HG03196 (cell line): ENCODE measurements at regions not wholly inside any gene's neighbourhood (a gene's known extent, or its start where the extent isn't known, plus 50 kb on each side); places are given as distances from the start of the nearest gene placed in this dataset.
"Not testable (repeated sequence)": the region's sequence is repeated elsewhere in the genome, so short reads cannot be mapped to it uniquely, and the experiment has no call there.

Experiments used
- ATAC-seq: cut with Tn5 transposase; IDR thresholded peaks from one replicate; pipeline ENCODE4 v1.9.1; 2021; ENCODE audit not compliant: unreplicated experiment

DNA sequence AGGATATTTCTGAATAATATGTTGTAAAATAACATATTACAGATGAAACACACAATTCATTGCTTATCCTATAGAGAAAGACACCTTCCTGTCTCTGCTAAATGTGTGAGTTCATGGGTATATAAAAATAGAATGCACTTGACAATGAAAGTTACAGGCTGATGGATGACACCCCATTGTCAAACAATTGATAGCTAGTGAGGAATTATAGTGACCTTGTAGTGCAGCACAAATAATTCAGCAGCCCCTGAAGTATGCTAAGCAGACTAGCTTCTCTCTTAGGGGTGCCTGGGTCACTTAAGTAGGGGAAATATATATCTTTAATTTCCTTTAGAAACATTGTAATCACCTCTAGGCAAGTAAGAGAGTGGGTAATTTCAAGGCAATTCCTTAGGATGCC lies 826.2 kb downstream of the CDH8 start:
- no peak for ATAC-seq

DNA sequence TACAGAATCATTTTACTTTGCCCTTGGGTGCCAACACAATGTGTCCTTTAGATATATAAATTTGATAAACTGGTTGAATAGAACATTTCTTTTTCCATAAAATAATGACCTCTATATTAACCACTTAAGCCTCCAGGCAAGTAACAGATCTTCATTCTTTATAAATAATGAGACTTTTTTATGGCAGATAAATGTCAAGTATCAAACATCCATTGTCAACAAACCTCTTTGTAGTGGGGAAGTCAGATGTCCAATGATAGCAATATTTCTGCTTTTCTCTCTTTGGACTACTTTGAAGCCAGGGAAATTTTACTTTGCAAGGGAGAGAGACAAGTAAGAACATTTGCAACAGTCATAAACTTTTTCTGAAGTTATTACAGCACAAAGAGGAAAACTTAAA lies 841.2 kb downstream of the CDH8 start:
- ATAC-seq: no peak

DNA sequence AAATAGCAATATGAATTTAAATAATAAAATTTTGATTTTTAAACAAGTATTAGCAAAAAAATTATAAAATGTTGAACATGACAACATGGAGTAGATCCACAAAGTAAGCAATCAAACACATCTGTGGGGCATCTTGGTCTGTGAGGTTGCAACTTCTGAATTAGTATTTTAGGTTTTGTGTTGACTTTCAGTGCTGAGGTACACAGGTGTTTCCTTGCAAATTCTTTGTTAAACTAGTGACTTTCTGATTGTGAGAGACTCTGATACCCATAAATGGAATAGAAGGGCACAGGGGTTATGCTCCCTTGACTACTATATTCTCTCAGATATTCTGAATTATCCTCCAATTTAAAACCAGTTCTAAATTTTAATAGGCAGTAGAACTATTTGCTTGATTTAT lies 841.7 kb downstream of the CDH8 start:
- no peak for ATAC-seq

DNA sequence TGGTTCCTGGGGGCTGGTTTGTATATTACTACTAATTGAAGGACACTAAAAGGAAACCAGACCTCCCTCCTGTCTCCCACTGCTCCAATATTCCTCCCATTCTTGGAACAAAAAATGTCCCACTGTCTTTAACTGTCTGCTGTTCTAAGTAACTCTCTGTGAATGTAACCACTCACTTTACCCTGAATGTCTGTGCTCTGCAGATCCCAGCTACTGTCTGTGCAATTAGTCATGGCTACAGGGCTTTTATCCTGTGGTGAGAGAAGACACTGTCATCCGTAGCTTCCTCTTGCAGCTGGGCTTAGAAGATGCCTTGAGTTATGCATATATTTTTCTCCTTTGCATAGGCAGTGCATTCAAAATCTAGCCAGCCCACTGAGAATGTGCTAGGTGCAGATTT lies 853.8 kb downstream of the CDH8 start:
- ATAC-seq: no peak

DNA sequence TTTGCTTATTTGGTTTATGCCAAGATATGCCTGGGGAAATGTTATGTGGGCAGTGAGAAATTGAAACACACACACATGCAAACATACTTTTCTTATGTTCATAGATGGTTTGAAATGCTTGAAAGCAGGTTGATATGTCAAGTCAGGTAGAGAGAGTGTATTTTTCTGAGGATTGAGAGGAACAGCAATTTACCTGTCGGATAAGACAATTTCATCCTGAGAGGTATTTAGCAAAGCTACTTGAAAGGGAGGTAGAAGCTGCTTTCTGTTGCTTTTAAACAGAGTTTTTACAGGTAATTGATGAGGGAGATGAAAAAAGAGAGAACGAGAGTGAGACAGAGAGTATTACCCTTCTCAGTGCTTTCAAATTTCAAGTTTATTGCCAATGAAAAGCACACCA lies 854.3 kb downstream of the CDH8 start:
- ATAC-seq: no peak

DNA sequence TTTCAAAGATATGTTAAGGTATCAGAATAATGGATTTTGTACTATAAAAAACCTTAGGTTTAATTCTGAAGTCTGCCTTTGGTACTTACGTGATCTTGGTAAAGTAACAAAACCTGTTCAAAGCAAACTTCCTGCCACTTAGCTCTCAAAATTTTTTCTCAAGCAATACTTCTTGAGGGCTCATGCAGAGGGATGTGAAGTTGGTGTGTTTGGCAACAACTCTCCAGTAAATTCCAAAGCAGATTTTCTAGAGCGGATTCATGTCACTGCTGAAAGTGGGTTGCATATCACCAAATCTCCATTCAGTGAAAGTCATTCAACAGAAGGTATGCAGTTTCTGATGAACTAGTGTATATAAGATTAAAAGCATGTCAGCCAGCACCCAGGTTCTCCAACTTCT lies 856.7 kb downstream of the CDH8 start:
- ATAC-seq: no peak

DNA sequence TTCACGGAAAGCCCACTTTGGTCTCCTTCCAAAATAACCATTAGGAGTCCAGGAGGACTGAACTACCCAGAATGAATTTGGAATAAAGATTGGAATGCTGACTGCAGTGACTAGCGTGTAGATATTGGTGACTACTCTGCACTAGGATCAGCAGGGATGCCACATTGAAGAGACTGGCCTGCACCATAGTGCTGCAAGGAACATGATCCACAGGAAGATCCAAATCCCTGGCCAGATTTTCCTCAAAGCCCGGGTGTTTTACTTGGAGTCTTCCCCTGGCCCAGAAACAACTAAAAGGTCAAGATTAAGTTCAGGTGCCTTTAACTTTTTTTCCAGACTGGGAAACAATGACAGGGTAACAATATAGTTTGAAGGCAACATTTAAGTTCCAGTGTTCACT lies 870.4 kb downstream of the CDH8 start:
- ATAC-seq: no peak

DNA sequence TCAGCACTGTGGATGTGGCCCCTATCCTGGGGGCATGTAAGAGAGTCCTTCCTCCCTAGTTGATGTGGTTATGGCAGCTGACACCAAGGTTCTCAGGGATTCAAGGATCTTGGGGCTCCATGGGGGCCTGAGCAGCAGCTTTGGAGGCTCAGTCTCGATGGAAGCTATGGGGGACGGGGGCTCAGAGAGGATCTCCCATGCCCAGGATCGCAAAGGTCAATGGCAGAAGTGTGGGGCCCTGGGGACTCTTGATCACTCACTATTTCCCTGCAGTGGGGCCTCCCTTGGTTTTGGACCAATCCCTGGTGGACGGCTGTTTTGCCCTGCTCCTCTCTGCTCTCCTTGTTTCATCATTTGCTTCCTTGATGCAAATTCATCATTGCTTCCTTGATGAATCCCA lies 885.9 kb downstream of the CDH8 start:
- no peak for ATAC-seq

DNA sequence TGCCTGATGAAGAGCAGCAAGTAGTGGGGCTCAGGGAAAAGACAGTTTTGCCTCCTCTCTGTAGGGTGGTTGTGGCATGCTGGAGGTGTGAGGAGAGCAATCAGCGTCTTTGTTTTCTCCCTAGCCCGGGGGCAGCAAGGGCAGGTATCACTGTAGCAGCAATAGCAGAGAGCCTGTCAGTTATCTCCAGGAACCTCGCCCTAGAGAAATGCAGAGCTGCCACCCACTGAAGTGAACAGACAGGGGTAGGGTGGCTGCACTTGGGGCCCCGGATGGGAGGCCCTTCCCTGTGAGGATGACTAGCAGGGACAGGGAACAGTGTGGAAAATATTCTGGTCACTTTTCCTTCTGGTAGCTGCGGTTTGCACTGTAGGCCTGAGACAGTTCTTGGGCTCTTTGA lies 886.5 kb downstream of the CDH8 start:
- ATAC-seq: no peak

DNA sequence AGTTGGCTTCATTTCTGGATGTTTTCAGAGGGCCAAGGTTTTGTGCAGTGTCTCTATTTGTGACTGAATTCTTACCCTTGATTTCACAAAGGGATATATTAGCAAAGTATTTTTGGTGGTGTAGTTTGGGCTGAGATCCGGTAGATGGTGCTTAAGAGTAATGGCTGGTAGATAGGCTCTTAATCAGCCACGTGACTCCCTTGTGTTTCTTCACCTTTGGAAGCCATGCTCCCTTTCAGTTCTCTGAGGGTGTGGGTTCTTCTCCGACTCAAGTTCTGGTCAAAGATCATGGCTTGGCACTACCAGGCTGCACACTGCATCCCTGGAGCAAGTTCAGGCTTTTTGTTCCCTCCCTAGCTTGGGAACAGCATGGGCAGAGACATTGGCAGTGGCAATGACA lies 887.3 kb downstream of the CDH8 start:
- ATAC-seq: no peak

DNA sequence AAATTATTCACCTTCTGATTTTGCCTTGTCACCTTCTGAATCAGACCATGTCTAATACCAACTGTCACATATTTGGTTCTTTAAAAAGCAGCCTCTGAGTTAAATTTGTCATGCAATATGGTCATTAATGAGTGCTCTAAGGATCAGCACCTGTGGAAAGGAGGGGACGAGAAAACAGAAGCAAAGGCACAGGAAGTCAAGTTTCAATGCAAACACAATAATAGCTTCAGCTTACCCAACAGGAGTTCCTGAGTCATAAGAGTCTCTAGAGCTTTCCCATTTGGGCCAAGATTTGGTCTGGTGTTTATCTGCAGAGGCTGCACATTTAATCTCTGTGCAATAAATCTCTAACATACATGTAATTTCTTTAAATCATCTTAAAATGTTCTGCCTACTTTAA lies 889.8 kb downstream of the CDH8 start:
- ATAC-seq: no peak

DNA sequence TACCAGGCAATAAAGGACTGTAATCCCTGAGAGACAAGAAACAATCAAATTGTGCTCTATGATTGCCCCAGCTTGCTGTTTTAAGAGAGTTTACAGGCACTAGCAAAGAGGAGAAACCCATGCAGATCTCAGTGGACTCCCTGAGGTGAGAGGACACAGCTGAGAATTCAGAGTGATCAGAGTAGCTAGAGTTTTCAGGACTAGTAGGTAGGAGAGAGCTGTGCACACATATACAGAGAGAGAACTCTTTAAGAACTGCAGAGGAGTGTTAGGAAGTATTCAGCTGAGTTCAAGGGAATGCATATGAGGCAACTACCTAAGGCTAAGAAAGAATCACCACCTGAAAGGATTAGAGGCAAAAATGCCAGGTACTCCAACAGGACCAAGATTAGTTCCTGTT lies 904.8 kb downstream of the CDH8 start:
- ATAC-seq: no peak

DNA sequence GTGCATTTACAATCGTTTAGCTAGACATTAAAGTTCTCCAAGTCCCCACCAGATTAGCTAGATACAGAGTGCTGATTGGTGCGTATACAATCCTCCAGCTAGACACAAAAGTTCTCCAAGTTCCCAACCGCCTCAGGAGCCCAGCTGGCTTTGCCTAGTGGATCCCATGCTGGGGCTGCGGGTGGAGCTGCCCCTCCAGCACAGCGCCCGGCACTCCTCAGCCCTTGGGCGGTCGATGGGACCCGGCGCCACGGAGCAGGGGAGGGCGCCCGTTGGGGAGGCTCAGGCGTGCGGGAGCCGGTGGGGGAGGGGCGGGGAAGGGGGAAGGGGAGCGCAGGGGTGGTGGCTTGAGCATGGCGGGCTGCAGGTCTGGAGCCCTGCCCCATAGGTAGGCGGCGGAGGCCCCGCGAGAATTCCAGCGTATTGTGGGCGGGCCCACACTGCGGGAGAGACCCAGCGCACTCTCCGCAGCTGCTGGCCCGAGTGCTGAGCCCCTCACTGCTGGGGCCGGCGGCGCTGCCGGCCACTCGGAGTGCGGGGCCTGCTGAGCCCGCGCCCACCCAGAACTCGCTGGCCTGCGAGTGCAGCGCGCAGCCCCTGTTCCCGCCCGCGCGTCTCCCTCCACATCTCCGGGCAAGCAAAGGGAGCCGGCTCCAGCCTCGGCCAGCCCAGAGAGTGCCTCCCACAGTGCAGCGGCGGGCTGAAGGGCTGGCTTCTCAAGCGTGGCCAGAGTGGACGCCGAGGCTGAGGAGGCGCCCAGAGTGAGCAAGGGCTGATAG lies 907.5 kb downstream of the CDH8 start:
- ATAC-seq: no peak

DNA sequence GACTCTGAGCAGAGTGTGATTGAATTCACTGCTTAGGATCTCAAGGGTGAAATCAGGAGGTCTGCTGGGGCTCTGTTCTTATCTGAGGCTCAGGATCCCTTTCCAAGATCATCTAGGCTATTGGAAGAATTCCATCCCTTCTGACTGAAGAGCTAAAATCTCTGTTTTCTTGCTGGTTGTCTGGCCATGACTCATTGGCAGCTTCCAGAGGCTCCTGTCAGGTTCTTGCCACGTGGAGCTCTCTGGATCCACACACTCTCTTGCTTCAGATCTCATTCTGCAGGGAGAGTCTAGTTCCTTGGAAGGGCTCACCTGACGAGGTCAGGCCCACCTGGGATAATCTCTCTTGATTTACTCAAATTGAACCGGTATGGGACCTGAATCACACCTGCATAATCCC lies 930.7 kb downstream of the CDH8 start:
- ATAC-seq: no peak

DNA sequence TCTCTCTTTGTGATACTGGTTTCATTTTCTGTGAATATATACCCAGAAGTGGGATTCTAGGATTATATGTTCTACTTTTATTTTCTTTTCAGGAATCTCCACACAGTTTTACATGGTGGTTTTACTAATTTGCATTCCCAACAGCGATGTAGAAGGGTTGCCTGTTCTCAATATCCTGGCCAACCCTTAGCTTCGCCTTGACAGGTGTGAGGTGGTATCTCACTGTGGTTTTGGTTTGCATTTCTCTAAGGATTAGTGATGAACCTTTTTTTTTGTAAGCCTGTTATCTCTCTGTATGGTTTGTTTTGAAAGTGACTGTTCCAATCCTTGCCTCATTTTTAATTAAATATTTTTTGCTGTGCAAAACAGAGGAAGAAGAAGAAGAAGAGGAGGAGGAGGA lies 937.7 kb downstream of the CDH8 start:
- ATAC-seq: no peak

DNA sequence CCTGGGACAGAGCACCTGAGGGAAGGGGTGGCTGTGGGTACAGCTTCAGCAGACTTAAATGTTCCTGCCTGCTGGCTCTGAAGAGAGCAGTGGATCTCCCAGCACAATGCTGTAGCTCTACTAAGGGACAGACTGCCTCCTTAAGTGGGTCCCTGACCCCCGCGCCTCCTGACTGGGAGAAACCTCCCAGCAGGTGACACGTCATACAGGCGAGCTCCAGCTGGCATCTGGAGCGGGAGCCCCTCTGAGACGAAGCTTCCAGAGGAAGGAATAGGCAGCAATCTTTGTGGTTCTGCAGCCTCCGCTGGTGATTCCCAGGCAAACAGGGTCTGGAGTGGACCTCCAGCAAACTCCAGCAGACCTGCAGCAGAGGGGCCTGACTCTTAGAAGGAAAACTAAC lies 944.9 kb downstream of the CDH8 start:
- ATAC-seq: not testable (repeated sequence)

DNA sequence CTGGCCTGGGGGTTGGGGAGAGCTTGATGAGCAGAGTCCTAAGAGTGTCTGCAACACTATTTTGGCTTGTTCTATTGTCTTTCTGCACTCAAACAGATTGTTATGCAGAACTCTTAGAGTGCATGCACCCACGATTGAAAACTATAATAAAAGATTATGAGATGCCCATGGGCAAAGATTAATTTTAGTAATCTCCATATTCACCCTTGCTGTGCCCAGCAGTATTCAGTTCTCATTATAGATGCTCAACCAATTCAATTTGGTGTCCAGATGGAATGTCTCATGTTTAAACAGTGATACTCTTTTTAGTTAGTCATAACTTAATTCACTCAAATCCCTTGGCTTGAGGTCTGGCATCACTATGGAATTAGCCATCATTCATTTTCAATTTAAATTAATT lies 952.5 kb downstream of the CDH8 start:
- ATAC-seq: no peak

DNA sequence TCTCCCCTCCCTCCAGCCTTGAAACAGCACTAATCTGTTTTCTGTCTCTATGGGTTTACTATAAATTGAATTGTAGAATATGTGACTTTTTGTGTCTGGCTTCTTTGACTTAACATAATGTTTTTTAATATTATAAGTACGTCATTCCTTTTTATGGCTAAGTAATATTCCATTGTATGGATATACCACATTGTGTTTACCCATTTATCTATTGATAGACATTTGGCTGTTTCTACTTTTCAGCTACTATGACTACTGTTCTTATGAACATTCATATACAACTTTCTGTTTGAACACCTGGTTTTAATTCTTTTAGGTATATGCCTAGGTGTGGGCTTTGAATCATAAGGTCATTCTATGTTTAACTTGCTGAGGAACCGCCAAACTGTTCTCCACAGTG lies 961.9 kb downstream of the CDH8 start:
- no peak for ATAC-seq

DNA sequence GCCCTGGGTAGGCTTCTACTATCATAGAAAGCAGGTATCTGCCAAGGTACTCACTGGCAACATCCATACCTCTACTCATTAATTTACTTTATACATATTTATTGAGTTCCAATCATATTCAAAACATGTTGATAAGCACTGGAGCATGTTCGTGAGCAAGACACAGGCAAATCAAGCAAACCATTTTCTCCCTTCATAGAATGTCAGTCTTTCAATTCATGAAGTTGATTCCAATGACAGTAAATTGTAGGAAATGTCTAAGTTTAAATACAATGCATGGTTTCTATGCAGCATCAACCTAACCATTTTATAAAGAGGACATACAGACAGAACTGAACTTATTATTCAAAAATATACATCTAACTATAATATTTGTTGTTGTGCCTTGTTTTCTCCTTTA lies 978.6 kb downstream of the CDH8 start:
- no peak for ATAC-seq

DNA sequence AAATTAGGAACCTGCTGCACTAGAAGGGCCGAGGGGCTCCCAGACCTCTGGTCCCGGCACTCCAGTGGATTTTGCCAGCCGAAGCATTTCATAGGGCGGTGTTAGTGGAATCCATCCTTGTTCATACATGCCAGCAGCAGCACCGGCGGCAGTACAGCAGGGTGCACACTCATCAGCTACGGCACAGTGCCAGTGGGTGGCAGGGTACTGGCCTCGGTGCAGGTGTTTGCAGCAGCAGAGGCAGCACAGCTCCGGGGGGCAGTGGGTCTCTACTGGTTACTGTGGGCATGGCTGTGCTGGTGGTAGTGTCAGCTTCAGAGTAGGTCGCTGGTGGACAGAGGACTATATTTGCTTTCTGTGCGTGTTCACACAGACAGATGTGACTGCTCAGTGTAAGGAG lies 985.7 kb downstream of the CDH8 start:
- no peak for ATAC-seq

DNA sequence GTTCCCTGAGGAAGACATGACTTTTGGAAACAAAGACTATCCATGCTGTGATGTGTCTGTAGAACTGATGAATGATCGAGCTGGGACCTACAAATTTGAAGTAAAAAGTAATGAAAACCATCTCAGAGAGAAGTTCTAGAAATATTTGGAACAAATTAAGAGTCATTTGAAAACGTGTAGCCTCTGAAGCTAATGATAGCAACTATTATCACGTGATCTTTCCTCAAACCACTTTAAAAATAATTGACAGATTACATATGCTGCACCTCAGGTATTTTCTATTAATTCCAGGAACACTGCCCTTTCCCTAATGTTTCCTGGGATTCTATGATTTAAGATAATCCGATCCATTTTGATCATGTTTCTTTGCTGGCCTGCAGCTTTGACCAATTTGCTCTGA lies 990.3 kb downstream of the CDH8 start:
- no peak for ATAC-seq

DNA sequence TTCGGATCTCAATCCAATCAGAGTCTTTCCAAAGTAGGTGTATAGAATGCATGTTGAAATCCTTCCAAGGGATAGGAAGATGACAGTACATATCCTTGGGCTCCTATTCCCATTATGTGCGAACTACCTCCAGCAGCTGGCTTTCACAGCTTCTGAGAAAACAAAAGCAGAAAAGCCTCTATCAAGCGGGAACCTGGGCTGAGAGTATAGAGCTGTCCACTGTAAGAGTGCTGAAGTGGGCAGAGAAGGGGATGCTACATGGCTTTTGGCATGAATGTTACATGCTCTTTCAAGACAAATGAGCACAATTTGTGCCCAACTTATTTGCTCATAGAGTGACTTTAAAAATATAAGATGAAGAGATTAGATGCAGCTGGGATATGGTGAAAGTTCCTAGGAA lies 993.5 kb downstream of the CDH8 start:
- ATAC-seq: no peak

DNA sequence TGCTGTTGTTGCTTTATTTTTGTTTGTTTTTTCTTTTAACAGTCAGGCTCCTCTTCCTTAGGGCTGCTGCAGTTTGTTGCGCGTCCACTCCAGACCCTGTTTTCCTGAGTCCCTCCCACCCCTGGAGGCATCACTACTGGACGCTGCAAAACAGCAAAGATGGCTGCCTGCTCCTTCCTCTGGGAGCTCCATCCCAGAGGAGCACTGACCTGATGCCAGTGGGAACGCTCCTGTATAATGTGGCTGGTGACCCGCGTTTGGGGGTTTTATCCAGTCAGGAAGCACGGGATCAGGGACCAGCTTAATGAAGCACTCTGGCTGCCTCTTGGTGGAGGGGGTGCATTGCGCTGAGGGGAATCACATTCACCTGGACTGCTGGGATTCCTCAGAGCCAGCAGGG lies 1005.6 kb downstream of the CDH8 start:
- ATAC-seq: no peak
